ENCODE measurements at regions not wholly inside any gene's neighbourhood (a gene's known extent, or its start where the extent isn't known, plus 50 kb on each side); places are given as distances from the start of the nearest gene placed in this dataset.

DNA sequence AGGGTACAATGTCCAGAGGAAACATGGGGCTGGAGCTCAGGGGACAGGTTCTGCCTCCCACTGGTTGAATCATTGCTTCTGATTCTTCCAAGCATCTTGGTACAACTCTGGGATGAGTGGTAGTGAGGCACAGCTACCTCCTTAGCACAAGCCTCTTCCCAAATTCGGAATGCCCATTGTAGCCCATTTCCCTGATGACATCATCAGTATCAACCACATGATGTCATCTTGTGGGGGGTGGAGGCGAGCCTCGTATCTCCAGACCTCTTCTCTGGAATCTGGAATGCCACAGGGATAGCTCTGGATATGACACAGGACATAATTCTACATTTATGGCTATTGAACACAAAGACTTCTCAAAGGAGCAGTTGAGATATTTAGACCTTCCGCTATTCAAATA, 715.2 kb downstream of the RNF144A start:
- Mint-ChIP-seq H3K36me3 (ENCODE audit: insufficient read depth in 1 of 3, low read depth in 3 of 3) (no peaks in the 10 kb centered on the region; a peak in 1 of 7 replicates), H3K27me3 (ENCODE audit: low read depth) (no peaks in the 10 kb centered on the region), H3K4me3 (no peak overlapping the region), H3K4me1 (peaks cover 0 to 9% of the 10 kb centered on the region in 2 experiments; a peak in 2 of 4 replicates), H3K27ac (no peak overlapping the region; a peak in 1 of 7 replicates), H3K9me3 (peaks cover 0 to 3% of the 10 kb centered on the region in 2 experiments; a peak in 2 of 5 replicates)
- Histone ChIP-seq H3K79me2 (ENCODE audit: insufficient read depth, low read length) (no peaks in the 10 kb centered on the region), H3K18ac (ENCODE audit: insufficient read length, low read depth, low read length) (no peak overlapping the region), H2BK20ac (ENCODE audit: low read depth, low read length, poor library complexity, severe bottlenecking) (no peak overlapping the region), H3K9ac (ENCODE audit: extremely low read depth, insufficient read length, low read length) (no peak overlapping the region), H2BK12ac (ENCODE audit: insufficient read length, low read depth, low read length) (no peak overlapping the region), H3K4me1 (ENCODE audit: insufficient read depth, low read length) (no peaks in the 10 kb centered on the region), H3K4me2 (ENCODE audit: insufficient read depth, insufficient read length, low read length) (no peak overlapping the region), H3K4ac (ENCODE audit: low read depth, low read length) (no peak overlapping the region), H2BK5ac (ENCODE audit: insufficient read length, low read length) (no peak overlapping the region), H3K56ac (ENCODE audit: insufficient read length, low read depth, low read length) (no peak overlapping the region), H4K91ac (ENCODE audit: insufficient read length, low read depth, low read length) (no peak overlapping the region), H2AK5ac (ENCODE audit: insufficient read length, low read length) (no peak overlapping the region), H3K79me1 (ENCODE audit: insufficient read depth, low read depth, low read length, poor library complexity, severe bottlenecking) (no peaks in the 10 kb centered on the region), H4K5ac (ENCODE audit: insufficient read length, low read depth, low read length) (no peak overlapping the region), H4K20me1 (ENCODE audit: control insufficient read depth, insufficient read depth, insufficient read length) (no peaks in the 10 kb centered on the region), H3K27ac (ENCODE audit: insufficient read length, low read depth, low read length) (no peak overlapping the region), H3K23ac (ENCODE audit: insufficient read length, low read depth, low read length) (no peak overlapping the region), H2AFZ (ENCODE audit: low read length) (no peak overlapping the region), H3T11ph (ENCODE audit: low read length) (no peak overlapping the region), H3K9me3 (ENCODE audit: control insufficient read depth, low read depth, low read length) (no peaks in the 10 kb centered on the region), H2BK15ac (ENCODE audit: low read depth, low read length) (no peak overlapping the region), H3K27me3 (ENCODE audit: insufficient read depth, low read length) (no peaks in the 10 kb centered on the region), H2BK120ac (ENCODE audit: low read depth, low read length, poor library complexity, severe bottlenecking) (no peak overlapping the region), H3K14ac (ENCODE audit: insufficient read depth, low read length) (no peak overlapping the region), H3K23me2 (ENCODE audit: insufficient read length, low read depth, low read length, poor library complexity, severe bottlenecking) (no peaks in the 10 kb centered on the region), H4K8ac (replicated peaks; ENCODE audit: insufficient read length, low read depth, low read length) (no peak overlapping the region)
- no peak for DNase-seq
- no CpG with 5 or more reads among the region's 4 CpGs for WGBS (ENCODE audit: extremely low coverage, insufficient read length, low lambda C conversion rate)
- TF ChIP-seq, protein P1, sequence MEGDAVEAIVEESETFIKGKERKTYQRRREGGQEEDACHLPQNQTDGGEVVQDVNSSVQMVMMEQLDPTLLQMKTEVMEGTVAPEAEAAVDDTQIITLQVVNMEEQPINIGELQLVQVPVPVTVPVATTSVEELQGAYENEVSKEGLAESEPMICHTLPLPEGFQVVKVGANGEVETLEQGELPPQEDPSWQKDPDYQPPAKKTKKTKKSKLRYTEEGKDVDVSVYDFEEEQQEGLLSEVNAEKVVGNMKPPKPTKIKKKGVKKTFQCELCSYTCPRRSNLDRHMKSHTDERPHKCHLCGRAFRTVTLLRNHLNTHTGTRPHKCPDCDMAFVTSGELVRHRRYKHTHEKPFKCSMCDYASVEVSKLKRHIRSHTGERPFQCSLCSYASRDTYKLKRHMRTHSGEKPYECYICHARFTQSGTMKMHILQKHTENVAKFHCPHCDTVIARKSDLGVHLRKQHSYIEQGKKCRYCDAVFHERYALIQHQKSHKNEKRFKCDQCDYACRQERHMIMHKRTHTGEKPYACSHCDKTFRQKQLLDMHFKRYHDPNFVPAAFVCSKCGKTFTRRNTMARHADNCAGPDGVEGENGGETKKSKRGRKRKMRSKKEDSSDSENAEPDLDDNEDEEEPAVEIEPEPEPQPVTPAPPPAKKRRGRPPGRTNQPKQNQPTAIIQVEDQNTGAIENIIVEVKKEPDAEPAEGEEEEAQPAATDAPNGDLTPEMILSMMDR (conservative IDR thresholded peaks at IDR 0.05) = no peak

All from H9 (cell line).